ENCODE measurements at regions not wholly inside any gene's neighbourhood (a gene's known extent, or its start where the extent isn't known, plus 50 kb on each side); places are given as distances from the start of the nearest gene placed in this dataset.

GRCh38 chr10:45246522-45246921 is 68.9 kb downstream of the OR13A1 start:
- Mint-ChIP-seq H3K27me3 (ENCODE audit: low read depth) (peaks cover 14% of the 10 kb centered on the region), H3K27ac (no peak overlapping the region), H3K9me3 (peaks cover 7% of the 10 kb centered on the region; the same call in 1 of the 2 replicates), H3K4me1 (peaks cover 12% of the 10 kb centered on the region), H3K36me3 (no peaks in the 10 kb centered on the region), H3K4me3 (no peak overlapping the region)
- ChIA-PET CTCF (no interaction called here), POLR2A (no interaction called here)
- ATAC-seq (no peak), DNase-seq (ENCODE audit: low spot score) (no peak)
- no peak for TF ChIP-seq ZNF281 (CRISPR knock-in tag; IDR thresholded peaks at IDR 0.05)
- no peak for TF ChIP-seq AFF4 (CRISPR knock-in tag; IDR thresholded peaks at IDR 0.05; ENCODE audit: borderline replicate concordance)
- TF ChIP-seq NR1H2 (CRISPR knock-in tag; IDR thresholded peaks at IDR 0.05): no peak
- no peak for TF ChIP-seq ZNF416 (CRISPR knock-in tag; IDR thresholded peaks at IDR 0.05)
- TF ChIP-seq MAX (CRISPR knock-in tag; IDR thresholded peaks at IDR 0.05): no peak
- TF ChIP-seq RELA (CRISPR knock-in tag; IDR thresholded peaks at IDR 0.05; ENCODE audit: borderline replicate concordance): no peak
- no peak for TF ChIP-seq ARID4B (CRISPR knock-in tag; IDR thresholded peaks at IDR 0.05; ENCODE audit: borderline replicate concordance)
- no peak for TF ChIP-seq E2F1 (CRISPR knock-in tag; IDR thresholded peaks at IDR 0.05)
- TF ChIP-seq SOX15 (CRISPR knock-in tag; IDR thresholded peaks at IDR 0.05): no peak
- TF ChIP-seq MYBL2 (CRISPR knock-in tag; IDR thresholded peaks at IDR 0.05): no peak
- TF ChIP-seq FOXK1 (CRISPR knock-in tag; IDR thresholded peaks at IDR 0.05): no peak
- TF ChIP-seq E2F5 (CRISPR knock-in tag; IDR thresholded peaks at IDR 0.05): no peak
